Daoy (cell line): ENCODE measurements at regions not wholly inside any gene's neighbourhood (a gene's known extent, or its start where the extent isn't known, plus 50 kb on each side); places are given as distances from the start of the nearest gene placed in this dataset.
"Not testable (repeated sequence)": the region's sequence is repeated elsewhere in the genome, so short reads cannot be mapped to it uniquely, and the experiment has no call there.

Experiments
- DNase-seq: peaks from one replicate; pipeline ENCODE4 v3.0.0-alpha.2; 2015; ENCODE audit warnings: low read depth

- DNase-seq = no peak
Measured at GRCh38 chr4:66429276-66429675, 759.0 kb upstream of the EPHA5 start.

GRCh38 chr4:66416425-66416824 is 746.1 kb upstream of the EPHA5 start:
- no peak for DNase-seq

GRCh38 chr4:66404141-66404540 is 733.9 kb upstream of the EPHA5 start:
- no peak for DNase-seq

GRCh38 chr4:66376921-66377320 is 706.6 kb upstream of the EPHA5 start:
- no peak for DNase-seq

GRCh38 chr4:66376396-66376795 is 706.1 kb upstream of the EPHA5 start:
- no peak for DNase-seq

- DNase-seq = no peak
Measured at GRCh38 chr4:66373268-66373667, 703.0 kb upstream of the EPHA5 start.

GRCh38 chr4:66372706-66373105 is 702.4 kb upstream of the EPHA5 start:
- DNase-seq = no peak

- no peak for DNase-seq
Measured at GRCh38 chr4:66367043-66367660, 696.9 kb upstream of the EPHA5 start.

GRCh38 chr4:66360395-66360794 is 690.1 kb upstream of the EPHA5 start:
- not testable (repeated sequence) for DNase-seq

GRCh38 chr4:66357316-66357715 is 687.0 kb upstream of the EPHA5 start:
- DNase-seq = peak; percentile 1

GRCh38 chr4:66355328-66355727 is 685.0 kb upstream of the EPHA5 start:
- DNase-seq = no peak

GRCh38 chr4:66351761-66352160 is 681.5 kb upstream of the EPHA5 start:
- DNase-seq = no peak

GRCh38 chr4:66340286-66340893 is 670.1 kb upstream of the EPHA5 start:
- DNase-seq = no peak

GRCh38 chr4:66339007-66339406 is 668.7 kb upstream of the EPHA5 start:
- no peak for DNase-seq

- DNase-seq = no peak
Measured at GRCh38 chr4:66331761-66332160, 661.5 kb upstream of the EPHA5 start.

GRCh38 chr4:66330125-66330524 is 659.8 kb upstream of the EPHA5 start:
- no peak for DNase-seq

- DNase-seq = no peak
Measured at GRCh38 chr4:66328803-66329574, 658.7 kb upstream of the EPHA5 start.

GRCh38 chr4:66307641-66308438 is 637.6 kb upstream of the EPHA5 start:
- DNase-seq = no peak

GRCh38 chr4:66300336-66300934 is 630.1 kb upstream of the EPHA5 start:
- DNase-seq = no peak

GRCh38 chr4:66298569-66298968 is 628.3 kb upstream of the EPHA5 start:
- no peak for DNase-seq

GRCh38 chr4:66297703-66298102 is 627.4 kb upstream of the EPHA5 start:
- no peak for DNase-seq

- DNase-seq = peak; percentile 35
Measured at GRCh38 chr4:66294638-66295037, 624.3 kb upstream of the EPHA5 start.
